NT2/D1 (cell line): ENCODE measurements at regions not wholly inside any gene's neighbourhood (a gene's known extent, or its start where the extent isn't known, plus 50 kb on each side); places are given as distances from the start of the nearest gene placed in this dataset.

Experiments
- SUZ12 ChIP-seq: IDR thresholded peaks from 2 replicates; pipeline ENCODE4 v1.6.1; 2011; ENCODE audit not compliant: insufficient read length, insufficient read depth; ENCODE audit errors: extremely low read depth
- YY1 ChIP-seq: IDR thresholded peaks from 2 replicates; pipeline ENCODE4 v1.6.1; 2011; ENCODE audit not compliant: insufficient read length, insufficient read depth
- ZNF274 ChIP-seq: IDR thresholded peaks from 2 replicates; pipeline ENCODE4 v1.6.1; 2011; ENCODE audit warnings: mild to moderate bottlenecking, low read depth, low read length

DNA sequence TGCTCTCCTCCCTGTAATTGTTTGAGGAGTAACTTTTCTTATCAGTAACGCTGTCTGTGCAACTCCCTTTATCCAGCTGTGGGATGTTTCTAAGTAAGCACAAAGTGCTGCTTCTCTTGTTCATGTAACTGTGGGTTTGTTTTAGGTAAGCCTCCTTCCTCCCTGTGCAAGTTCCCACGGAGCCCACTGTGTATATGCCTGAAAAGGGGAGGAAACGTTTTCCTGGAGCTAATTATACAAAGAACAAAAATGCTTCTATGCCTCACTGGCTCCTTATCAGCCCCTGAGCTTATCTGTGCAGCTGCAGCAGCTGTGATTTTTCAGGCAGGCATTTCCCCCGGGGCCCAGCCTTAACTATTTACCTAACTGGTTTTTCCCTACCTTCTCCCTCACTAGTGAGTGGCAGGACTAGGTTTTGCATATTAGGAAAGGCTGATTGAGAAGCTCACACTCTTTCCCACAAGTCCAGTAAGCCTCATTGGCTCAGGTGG is 593.4 kb upstream of the GHITM start:
- no peak for TF ChIP-seq YY1
- no peak for TF ChIP-seq SUZ12
- no peak for TF ChIP-seq ZNF274
